Kidney glomerular epithelial cell (primary cell): ENCODE measurements at regions not wholly inside any gene's neighbourhood (a gene's known extent, or its start where the extent isn't known, plus 50 kb on each side); places are given as distances from the start of the nearest gene placed in this dataset.
A peak's percentile ranks its signal among the peaks of the same experiment; 100 is the strongest.

Experiments used
- DNase-seq: peaks from one replicate; lab custom pipeline; 2025; lab: John Stamatoyannopoulos, UW

DNA sequence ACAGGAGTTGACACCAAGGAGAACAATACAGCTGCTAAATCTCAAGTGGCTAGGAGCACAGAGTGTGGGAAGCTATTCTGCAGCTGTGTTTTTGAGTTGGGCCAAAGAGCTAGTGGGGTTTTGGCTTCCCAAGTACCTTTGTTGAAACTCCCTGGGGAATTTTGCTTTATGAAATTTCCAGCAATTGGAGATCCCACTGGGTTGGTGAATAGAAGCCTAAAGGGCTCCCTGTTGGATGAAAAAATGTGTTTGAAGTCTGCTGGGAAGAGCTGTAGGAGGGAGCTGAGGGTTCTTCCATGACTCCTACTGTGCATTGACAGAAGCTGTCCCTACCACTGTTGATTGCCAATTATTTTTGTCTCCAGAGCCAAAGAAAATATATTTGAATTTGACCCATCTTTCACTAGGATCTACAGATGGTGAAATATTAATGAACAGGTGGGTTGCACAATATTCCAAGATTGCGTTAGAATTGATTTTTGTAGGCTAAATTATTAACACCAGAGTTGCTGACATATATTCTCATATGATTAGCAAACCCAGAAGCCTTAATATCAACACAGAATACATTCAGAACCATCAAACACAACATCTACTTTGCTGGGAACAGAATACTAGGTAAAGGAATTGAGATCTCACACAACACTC is 95.4 kb upstream of the CYP1B1 start:
- DNase-seq: no peak

DNA sequence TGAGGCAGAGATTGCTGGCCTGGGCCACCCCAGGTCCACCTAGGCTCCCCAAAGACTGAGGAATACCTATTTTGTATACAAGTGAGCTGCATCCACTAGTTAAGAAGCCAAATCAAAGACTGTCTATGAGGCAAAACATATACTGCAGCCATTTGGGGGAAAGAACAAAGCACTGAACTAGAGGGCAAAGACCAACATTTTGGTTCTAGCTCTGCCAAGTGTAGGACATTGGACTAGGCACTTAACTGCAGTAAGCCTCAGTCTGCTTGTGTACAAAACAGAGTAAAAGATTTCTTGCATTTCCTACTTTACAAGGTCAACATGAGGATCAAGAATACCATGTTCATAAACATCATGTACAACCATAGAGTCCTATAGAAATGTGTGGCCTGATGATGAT is 94.8 kb upstream of the CYP1B1 start:
- no peak for DNase-seq

DNA sequence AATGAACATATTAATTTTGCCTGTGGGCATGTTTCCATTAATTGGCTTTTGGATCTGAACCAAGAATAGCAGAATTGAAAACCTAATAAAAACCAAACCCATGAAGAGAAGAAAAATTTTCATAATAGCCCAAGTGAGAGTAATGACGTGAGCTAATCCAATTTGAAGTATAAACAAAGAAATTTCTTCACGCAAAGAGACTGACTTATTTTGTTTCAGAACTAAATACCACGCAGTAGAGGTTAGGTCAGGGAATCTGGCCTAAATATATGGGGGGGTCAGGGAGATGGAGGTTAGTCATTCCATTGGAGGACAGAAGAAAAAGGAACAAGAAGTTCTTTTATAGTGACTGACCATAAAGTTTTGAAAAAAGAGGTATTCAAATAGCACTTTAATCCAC is 94.1 kb upstream of the CYP1B1 start:
- DNase-seq: no peak

DNA sequence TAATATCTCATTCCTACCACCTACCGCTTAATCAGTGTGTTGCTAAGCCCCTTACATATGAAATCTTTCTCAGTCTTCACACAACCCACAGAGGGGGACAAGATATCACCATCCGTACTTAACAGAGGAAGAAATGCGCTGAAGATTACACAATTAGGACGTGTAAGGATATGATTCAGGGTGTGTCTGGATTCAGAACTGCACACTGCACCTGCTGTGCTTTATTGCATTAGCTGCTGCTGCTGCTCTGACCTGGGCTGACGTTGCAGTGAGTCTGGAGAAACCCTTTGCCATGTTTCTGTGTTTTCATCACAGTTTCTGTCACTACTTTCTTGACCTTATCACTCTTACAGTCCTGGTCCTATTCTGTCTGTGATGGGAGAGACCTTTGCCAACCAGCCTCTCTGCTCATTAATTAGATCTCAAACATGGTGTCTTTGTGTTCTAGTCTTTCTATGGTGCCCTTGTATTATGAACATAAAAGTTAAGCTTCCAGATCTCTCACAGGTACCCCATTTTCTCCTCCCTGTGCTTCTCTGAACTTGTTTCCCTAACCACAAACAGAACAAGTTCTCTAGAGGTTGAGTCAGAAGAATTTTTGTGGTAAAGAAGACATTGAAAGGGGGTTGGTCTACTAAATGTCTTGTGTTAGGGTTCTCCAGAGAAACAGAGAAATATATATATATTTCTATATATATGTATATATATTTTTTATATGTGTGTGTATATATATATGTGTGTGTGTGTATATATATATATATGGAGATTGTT is 92.9 kb upstream of the CYP1B1 start:
- peak; percentile 53 for DNase-seq

DNA sequence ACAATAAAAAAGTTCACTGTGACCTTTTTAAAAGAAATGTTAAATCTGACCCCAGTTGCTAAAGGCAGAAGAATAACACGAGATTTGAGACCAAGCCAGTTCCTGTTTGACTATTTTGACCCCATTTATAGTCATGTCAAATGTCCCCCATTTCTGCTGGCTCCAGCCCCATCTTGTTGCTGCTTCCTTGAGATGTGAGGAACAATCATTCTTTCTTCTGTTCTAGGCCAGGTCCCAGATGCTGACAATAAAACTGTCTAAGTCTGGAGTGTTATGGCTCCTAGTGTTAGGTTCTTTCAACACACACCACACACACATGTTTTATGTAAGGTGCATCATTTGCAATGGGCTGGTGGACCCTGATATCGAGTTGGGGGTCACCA is 92.0 kb upstream of the CYP1B1 start:
- no peak for DNase-seq

DNA sequence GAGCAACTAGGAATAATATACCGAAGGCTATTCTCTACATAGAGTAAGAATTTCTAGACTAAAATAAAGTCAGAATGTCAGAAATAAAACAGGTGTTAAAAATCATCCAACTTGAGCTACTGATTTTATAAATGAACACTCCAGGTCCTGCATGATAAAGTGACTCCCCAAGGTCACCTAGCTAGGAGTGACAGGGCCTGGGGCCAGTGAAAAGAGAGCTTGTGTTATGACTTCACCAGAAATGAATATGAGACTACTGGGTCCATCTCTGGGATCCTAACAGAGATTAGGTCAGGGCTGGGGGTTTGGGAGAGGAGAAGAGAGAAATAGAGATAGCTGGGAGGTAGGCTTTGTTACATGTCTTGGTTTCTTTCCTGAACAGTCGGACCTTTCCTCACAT is 89.7 kb upstream of the CYP1B1 start:
- DNase-seq: no peak

DNA sequence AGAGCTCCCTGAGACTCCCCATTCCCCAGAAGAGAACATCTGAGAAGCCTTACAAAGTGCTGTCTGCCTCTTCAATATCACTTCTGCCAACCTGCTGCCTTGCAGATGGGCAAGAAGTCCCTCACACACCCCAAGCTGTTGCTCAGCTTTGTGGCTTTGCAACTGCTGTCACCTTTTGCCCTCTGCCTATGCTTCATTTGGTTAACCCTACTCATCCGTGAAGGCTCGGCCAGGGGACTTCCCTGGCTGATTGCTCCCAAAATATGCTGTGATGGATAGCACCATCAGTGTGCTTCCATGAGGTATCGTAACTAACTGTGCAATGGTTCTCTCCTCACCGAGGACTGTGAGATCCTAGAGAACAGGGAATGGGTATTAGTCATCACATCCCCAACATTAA is 88.9 kb upstream of the CYP1B1 start:
- peak; percentile 91 for DNase-seq

DNA sequence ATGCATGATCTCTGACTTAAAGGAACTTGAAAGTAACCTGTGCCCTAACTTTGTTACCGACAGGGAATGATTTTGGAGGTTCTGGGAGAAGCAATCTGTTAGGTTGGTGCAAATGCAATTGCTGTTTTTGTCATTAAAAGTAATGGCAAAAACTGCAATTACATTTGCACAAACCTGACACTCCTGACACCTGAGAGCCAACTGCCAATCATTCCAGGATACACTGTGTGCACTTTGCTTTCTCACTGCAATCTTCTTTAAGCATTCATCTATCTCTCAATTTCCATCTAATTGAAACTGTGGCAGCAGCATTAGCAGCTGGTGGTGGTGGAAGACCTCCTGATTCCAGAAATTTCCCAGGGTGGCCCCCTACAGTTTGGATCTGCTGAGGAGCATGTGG is 87.6 kb upstream of the CYP1B1 start:
- DNase-seq: no peak

DNA sequence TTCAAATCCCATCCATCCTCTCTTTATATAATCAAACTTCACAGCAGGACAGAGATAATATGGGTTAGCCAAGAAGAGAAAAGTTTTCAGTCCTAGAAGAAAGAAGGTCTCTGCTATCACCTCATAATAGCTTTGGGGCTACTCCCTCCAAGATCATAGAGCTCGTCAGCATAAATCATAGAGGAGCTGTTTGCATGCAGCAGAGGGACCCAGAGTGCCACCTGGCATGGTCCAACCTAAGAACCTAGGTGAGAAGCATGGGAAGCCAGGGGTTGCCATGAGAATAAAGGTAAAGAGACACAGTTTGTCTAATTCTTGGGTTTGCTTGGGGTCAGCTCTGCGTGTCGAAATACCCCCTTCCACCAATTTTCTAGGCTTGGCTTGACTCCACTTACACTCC is 87.1 kb upstream of the CYP1B1 start:
- DNase-seq: no peak

DNA sequence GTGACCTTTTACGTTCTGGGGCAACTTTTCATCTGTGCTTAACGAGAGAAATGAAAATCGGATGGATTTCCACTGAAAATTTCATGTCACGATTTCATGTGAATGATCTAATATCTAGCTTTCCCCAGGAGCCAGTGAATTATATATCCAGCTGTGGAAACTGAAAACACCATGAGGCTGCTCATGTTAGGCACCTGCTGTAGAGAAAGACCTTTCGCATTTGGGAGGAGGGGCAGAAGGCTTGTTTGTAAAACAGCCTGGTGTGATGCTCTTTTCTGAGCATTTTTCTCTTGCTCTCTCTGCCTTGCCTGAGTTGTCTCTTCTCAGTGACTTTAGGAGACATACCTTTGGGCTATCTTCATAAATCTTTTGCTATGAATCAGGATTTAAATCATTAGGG is 84.6 kb upstream of the CYP1B1 start:
- DNase-seq: no peak

DNA sequence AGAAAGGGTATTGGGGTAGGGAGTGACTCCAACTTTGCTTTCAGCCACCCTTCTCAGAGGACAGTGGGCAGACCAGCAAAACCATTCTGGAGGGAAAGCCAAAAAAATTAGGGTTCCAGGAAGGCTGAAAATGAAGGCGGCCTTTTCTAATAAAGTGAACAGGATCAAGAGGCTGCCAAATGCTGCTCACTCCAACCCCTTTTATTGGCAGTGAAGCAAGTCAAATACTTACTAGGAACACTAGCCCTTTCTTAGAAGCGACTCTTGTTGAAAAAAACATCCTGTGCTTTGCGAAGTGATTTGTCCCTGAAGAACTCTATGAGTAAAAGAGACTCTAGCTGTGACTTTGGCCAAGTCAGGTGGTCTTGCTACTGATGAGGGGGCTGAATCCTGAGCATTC is 83.6 kb upstream of the CYP1B1 start:
- no peak for DNase-seq

DNA sequence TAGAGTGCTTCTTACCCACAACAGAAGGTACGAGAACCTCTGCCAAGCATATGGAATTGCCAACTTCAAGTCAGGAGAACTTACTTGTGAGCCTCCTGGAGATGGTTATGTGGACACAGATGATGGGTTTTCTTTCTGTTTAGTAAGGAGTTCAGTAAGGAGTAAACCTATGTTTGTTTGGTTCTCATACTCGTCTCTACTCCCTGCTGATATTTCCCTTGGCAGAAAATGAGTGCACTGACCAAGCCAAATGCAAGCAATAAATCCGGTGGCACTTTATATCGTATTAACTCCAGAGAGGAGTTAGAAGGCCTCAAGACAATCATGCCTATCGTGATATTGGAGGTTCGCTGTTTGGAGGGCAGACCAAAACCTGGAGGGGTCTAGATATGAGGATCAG is 83.2 kb upstream of the CYP1B1 start:
- no peak for DNase-seq

DNA sequence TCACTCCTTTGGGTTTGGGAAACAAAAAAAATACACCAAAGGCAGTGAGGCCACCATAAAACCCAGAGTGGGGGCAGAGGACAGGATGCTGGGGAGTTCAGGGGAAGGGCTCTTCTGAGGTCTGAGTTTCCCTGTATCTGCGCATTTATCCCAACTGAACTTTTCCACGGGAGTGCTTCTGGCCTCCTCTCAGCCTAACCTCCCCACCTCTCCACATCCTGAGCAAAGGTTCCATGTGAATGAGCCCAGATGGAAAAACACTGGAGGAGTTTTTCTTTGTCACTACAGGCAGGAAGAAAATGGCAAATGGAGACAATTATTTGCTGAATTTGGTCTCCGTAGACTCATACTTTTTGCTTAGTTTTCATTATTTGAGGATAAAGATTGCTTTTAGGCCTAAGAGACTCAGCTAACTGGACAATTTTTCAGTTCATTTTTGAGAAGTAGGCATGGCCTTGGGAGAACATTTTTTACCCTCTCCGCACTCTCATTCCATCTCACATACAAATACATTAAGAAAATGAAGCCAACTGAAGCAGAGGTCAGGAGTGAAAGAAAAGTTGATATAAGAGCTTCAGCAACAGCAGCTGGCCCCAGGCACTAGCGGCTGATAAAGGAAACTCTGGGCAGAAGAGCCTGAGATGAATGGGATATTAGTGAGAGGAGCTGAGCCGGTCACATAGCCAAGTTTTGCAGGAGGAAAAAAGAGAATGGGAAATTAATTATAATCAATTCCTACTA is 82.6 kb upstream of the CYP1B1 start:
- DNase-seq: peak; percentile 35

DNA sequence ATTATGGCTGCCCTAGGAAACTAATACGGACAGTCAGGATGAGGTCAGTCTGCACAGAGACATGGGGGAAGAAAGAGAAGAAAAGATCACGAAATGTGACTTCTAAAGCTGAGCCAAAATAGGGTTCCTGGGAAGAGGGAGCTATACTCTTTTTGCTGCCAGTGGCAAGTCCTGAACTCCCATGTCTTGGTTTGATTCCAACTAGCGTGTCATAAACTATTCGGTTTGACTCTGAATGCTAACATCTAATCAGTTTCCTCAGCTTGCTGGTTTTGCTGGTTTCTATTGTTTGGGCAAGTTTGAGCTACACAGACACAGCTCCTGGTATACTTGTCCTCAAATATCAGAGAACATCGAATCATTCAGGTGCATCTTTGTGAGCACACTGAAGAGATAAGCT is 80.5 kb upstream of the CYP1B1 start:
- DNase-seq: no peak

DNA sequence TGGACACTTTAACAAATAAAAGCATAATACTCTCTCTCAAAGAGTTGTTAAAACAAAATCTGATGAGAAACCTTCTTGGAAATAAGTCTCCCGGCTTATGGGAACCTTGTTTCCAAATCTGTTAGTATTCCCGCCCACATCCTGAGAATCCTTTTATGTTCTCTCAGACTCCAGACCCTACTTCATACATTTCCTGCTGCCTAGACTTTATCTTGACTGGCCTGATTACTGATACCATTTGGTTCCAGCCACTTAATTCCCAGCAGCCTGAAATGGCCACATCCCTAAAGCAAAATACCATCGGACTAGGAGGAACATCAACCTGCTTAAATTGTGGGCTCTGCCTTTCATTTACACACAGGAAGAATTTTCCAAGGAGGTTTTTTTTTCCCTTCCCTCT is 79.1 kb upstream of the CYP1B1 start:
- DNase-seq: no peak

DNA sequence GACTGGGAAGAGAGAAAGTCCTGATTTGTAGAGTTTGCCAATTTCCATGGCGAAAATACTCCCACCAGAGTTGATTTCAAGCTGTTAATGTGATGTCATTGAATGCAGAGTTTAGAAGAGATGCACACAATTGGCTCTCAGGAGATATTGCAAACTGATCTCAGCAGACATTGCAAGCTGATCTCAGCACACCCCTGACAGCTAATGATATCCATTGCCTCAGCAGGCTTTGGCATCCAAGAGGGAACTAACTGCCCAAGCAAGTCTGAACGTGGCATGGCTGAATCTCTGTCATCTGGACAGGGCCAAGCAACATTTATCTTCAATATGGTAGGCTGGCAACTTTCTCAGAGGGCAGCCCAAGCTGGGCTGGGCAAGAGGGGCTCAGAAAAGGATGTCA is 78.4 kb upstream of the CYP1B1 start:
- DNase-seq: no peak

DNA sequence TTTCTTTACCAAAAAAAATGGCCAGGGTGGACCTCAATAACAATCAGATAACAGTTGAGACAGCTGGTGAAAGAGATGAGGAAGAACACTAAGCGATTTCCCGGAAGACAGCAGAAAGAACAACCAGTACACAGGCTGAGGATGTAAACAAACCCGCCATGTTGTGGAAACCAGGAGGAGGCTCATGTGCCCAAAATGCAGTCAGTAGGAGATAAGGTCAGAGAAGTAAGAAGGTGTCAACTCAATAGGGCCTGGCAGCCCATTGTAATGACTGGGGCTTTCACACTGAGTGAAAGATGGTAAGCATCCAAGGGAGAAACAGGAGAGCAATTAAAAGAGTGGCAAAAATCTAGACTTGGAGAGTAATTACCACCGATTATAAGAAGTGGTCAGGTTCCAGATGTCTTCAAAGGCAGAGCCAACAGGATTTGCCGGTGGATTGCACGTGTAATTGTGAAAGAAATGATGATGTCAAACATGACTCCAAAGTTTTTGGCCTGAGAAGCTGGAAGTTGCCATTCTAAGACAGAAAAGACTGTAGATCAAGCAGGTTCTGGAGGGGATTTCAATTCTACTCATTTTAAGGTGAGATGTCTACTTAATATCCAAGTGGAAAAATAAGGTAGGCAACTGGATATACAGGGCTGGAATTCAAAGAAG is 77.7 kb upstream of the CYP1B1 start:
- DNase-seq: no peak

DNA sequence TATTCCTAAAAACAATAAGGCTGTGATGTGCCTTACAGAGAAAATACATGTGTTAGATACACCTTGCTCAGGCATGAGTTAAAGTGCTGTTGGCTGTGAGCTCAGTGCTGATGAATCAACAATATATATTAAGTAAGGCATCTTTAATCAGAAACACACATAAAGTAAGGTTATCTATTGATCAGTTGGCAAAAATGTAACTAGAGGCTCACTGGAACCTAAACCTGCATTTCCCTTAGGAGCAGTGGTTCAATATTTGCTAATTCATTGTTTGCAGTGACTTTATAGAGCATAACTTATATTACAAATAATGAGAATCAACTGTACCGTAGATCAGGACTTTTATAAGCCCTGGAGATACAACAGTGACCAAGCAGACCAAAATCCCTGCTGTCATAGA is 77.0 kb upstream of the CYP1B1 start:
- no peak for DNase-seq

DNA sequence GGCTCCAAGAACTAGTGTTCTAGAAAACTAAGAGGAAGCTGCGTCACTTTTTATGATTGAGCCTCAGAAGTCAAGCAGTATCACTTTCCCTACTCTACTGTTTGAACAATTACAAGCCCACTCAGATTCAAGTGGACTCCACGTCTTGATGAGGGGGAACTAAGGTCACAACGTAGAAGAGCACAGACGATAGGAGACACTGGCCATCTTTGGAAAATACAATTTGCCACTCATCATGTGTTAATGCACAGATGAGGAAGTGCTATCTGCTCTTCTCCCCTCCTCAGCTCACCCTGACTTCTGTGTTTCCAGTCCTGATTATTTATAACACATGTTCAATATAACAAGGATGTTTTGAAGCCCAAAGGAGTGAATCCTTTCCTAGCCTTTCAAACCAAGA is 76.1 kb upstream of the CYP1B1 start:
- DNase-seq: no peak

DNA sequence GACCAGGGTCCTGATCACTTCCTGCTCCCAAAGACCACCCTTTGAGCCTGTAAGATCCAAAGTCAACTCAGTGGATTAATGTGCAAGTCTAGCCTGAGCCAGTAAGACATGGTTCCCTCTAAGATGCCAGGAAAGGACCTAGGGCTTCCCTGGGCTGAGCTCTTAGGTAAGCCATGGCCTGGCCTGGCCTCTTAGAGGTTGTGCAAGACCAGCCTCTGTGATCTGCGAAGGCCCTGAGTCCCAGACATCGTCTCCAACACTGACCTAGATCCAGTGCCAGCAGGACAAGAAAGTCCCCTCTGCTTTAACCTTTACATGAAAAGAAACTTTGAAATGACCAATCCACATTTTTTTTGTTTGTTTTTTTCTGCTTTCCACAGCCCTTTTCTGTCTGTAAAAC is 73.6 kb upstream of the CYP1B1 start:
- DNase-seq: no peak

DNA sequence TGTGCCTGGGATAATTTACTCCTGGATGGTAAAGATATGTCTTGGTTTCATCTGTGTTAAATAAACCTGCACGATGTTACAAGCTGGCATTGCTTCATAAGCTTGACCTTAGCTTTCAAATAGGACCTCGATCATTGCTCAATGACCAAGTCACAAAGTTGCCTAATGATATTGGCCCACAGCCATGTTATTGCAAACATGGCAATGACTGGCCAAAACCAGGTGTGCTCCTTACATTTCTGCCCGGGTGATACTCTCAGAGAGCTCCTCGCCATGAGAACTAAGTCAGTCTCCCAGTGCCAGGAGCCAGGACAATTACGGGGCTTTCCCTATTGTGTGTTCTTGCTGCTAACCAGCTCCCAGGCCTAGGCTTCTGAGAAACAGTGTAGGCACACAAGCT is 72.5 kb upstream of the CYP1B1 start:
- peak; percentile 15 for DNase-seq

DNA sequence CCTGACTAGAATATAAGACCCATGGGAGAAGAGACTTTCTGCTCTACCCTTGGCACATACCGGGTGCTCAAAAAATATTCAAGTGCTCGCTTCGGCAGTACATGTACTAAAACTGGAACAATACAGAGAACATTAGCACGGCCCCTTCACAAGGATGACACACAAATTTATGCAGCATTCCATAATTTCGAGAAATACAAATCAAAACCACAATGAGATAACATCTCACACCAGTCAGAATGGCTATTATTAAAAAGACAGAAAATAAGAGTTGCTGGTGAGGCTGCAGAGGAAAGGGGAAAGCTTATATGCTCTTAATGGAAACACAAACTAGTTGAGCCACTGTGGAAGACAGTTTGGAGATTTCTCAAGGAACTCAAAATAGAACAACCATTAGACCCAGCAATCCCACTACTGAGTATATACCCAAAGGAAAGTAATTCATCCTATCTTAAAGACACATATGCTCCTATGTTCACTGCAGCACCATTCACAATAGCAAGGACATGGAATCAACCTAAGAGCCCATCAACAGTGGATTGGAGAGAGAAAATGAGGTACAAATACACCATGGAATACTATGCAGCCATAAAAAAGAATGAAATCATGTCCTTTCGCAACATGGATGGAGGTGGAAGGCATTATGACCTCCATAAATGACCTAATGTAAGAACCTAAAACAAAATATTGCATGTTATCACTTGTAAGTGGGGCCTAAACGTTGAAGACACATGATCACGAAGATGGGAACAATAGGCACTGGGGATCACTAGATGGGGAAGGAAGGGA is 71.6 kb upstream of the CYP1B1 start:
- DNase-seq: peak; percentile 67
